Activated CD8-positive, alpha-beta T cell treated with anti-CD3 and anti-CD28 coated beads for 36 hours (primary cell): ENCODE measurements at regions not wholly inside any gene's neighbourhood (a gene's known extent, or its start where the extent isn't known, plus 50 kb on each side); places are given as distances from the start of the nearest gene placed in this dataset.

Experiments
- ATAC-seq: fragments of 200-7000 bp; cut with Tn5 transposase; one replicate; pipeline ENCODE4 v1.10.0; 2021; ENCODE audit warnings: mild to moderate bottlenecking, moderate library complexity
- CTCF ChIA-PET: fragments of 350-600 bp; sonication (Branson Sonifier 250); formaldehyde crosslinking; loops from one replicate; lab custom pipeline; 2021; ENCODE audit warnings: antibody characterized with exemption; lab: Charles Lee
- POLR2A ChIA-PET: fragments of 350-600 bp; sonication (Branson Sonifier 250); formaldehyde crosslinking; loops from one replicate; lab custom pipeline; 2021; ENCODE audit warnings: antibody characterized with exemption; lab: Charles Lee
- DNase-seq: peaks from one replicate; pipeline ENCODE4 v3.0.0-alpha.2; 2020
- H3K27ac Mint-ChIP-seq: one replicate; pipeline ENCODE4 v1.8.0; 2021; ENCODE audit warnings: mild to moderate bottlenecking, mixed read lengths
- H3K27me3 Mint-ChIP-seq: one replicate; pipeline ENCODE4 v1.8.0; 2021; ENCODE audit warnings: mixed read lengths
- H3K36me3 Mint-ChIP-seq: one replicate; pipeline ENCODE4 v1.8.0; 2021; ENCODE audit warnings: low read depth, mixed read lengths
- H3K4me1 Mint-ChIP-seq: one replicate; pipeline ENCODE4 v1.8.0; 2021; ENCODE audit warnings: low read depth, mixed read lengths
- H3K4me3 Mint-ChIP-seq: one replicate; pipeline ENCODE4 v1.8.0; 2021; ENCODE audit warnings: mild to moderate bottlenecking, moderate library complexity, mixed read lengths
- H3K9me3 Mint-ChIP-seq: one replicate; pipeline ENCODE4 v1.8.0; 2021; ENCODE audit warnings: mixed read lengths
- intact Hi-C: fragments of 100-400 bp; cut with micrococcal nuclease; formaldehyde crosslinking; loops from one replicate; pipeline ENCODE4 v1.10.0; 2022
- TF ChIP-seq, protein P1 (sequence below): fragments of 200-600 bp; IDR thresholded peaks from one replicate; pipeline ENCODE4 v1.8.0; 2022; ENCODE audit warnings: antibody characterized with exemption, mild to moderate bottlenecking

DNA sequence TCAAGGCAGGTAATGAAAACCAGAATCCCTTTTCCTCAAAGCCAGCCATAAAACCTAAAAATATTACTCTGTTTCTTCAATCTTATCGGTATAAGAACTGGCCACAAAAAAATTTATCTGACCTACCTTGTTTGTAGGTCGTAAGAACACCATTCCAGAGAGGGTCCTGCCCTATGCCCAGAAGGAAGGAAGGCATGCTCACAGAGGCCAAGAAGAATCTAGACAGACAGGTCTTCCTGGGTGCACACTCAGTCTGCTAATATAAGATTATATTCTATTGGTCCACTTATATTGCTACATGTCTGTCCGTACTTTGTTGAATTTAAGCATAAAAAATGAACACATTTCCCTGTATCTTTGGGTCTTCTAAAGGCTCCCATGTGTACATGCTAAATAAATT is 2136.1 kb upstream of the PCDH20 start:
- Mint-ChIP-seq H3K9me3 (no peaks in the 10 kb centered on the region), H3K4me3 (no peak overlapping the region), H3K27me3 (no peaks in the 10 kb centered on the region), H3K4me1 (no peaks in the 10 kb centered on the region), H3K36me3 (no peaks in the 10 kb centered on the region), H3K27ac (no peak overlapping the region)
- ATAC-seq (no peak), DNase-seq (no peak)
- intact Hi-C loops = no loop called here
- ChIA-PET POLR2A (no interaction called here), CTCF (no interaction called here)
- TF ChIP-seq, protein P1, sequence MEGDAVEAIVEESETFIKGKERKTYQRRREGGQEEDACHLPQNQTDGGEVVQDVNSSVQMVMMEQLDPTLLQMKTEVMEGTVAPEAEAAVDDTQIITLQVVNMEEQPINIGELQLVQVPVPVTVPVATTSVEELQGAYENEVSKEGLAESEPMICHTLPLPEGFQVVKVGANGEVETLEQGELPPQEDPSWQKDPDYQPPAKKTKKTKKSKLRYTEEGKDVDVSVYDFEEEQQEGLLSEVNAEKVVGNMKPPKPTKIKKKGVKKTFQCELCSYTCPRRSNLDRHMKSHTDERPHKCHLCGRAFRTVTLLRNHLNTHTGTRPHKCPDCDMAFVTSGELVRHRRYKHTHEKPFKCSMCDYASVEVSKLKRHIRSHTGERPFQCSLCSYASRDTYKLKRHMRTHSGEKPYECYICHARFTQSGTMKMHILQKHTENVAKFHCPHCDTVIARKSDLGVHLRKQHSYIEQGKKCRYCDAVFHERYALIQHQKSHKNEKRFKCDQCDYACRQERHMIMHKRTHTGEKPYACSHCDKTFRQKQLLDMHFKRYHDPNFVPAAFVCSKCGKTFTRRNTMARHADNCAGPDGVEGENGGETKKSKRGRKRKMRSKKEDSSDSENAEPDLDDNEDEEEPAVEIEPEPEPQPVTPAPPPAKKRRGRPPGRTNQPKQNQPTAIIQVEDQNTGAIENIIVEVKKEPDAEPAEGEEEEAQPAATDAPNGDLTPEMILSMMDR = no peak

DNA sequence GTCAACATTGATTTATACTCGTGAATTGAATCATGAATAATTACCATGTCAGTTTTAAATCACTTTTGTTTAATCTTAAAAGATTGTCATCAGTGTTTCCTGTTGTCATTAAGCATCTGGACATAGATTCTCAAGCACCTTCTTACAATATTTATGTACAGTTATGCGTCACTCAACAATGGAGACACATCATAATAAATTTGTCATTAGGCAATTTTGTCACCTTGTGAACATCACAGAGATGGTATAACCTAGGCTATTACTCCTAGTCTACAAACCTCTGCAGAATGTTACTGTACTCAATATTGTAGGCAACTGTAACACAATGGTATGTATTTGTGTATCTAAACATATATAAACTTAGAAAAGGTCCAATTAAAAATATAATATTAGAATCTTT is 2130.9 kb upstream of the PCDH20 start:
- ATAC-seq (no peak), DNase-seq (no peak)
- TF ChIP-seq, protein P1 = no peak
- Mint-ChIP-seq H3K9me3 (peaks cover 6% of the 10 kb centered on the region), H3K27me3 (no peaks in the 10 kb centered on the region), H3K27ac (no peak overlapping the region), H3K36me3 (no peaks in the 10 kb centered on the region), H3K4me1 (no peaks in the 10 kb centered on the region), H3K4me3 (no peak overlapping the region)
- ChIA-PET CTCF (no interaction called here), POLR2A (no interaction called here)
- intact Hi-C loops = no loop called here

DNA sequence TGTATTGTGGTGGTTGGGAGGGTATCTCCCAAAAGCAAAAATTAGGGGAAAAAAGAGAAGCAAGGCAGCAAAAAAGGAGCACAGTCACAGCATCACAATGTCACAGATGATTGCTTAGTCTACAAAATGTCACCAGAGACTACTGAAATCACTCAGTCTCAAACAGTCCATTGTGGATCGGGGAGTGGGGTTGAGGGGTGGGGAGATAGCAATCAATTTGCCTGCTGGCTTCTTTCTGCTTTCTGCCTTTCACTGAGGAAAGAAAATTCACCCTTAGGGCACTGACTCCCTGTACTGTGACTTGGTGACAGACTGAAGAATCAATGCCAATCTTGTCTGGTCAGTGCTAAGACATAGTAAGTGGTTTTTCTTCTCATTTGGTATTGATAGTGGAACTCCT is 2127.1 kb upstream of the PCDH20 start:
- CTCF ChIA-PET = no interaction called here
- intact Hi-C loops = no loop called here
- DNase-seq = no peak
- H3K36me3 Mint-ChIP-seq = no peaks in the 10 kb centered on the region
- H3K27ac Mint-ChIP-seq = no peak overlapping the region
- ATAC-seq = no peak
- H3K9me3 Mint-ChIP-seq = peaks cover 11% of the 10 kb centered on the region
- TF ChIP-seq, protein P1 = no peak
- POLR2A ChIA-PET = no interaction called here
- no peaks in the 10 kb centered on the region for H3K27me3 Mint-ChIP-seq
- no peaks in the 10 kb centered on the region for H3K4me1 Mint-ChIP-seq
- H3K4me3 Mint-ChIP-seq = no peak overlapping the region

DNA sequence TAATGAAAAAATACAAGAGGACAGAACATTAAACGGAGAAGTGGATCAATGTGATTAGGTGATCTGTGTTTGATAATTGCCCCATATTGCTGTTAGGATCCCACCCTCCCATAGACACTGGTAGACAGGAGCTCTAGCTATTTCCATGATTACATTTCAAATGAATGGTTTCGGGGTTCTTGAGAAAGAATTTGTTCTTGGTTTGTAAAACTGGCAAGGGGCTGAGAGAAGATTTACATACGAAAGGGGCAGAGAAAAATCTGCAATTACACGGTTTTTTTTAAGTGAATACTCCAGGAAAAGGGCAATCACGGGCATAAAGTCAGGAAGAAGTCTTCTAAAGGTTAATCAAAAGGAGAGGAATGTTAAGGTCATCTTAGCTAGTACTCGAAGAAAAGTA is 2125.7 kb upstream of the PCDH20 start:
- TF ChIP-seq, protein P1 = no peak
- POLR2A ChIA-PET = interaction anchor here (0.6 kb wide), 1 partner anchor 14 kb away, joined by 3 read pairs; no protein-coding TSS in a partner anchor
- CTCF ChIA-PET = no interaction called here
- no peak for ATAC-seq
- Mint-ChIP-seq H3K36me3 (no peaks in the 10 kb centered on the region), H3K9me3 (peaks cover 15% of the 10 kb centered on the region), H3K27me3 (no peaks in the 10 kb centered on the region), H3K27ac (no peak overlapping the region), H3K4me3 (no peak overlapping the region), H3K4me1 (no peaks in the 10 kb centered on the region)
- intact Hi-C loops = no loop called here
- no peak for DNase-seq

DNA sequence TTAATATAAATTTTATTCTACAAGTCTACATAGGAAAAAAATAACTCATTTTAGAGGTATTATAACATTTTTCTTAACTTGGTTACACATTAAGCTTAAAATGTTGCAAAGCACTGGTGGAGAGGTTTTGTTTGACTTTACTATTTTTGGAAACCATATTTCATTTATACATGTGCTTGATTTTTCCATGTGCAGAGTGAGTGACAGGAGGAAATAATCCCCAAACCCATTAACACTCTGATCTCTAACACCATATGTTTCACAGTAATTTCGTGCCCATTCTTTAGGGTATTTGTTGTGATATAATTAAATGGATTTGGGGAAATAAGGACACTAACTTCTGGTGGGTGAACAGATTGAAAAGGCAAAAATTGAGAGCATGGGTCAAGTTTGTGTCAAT is 2124.4 kb upstream of the PCDH20 start:
- no peaks in the 10 kb centered on the region for H3K4me1 Mint-ChIP-seq
- POLR2A ChIA-PET = no interaction called here
- no peaks in the 10 kb centered on the region for H3K27me3 Mint-ChIP-seq
- H3K27ac Mint-ChIP-seq = no peak overlapping the region
- TF ChIP-seq, protein P1 = no peak
- no peaks in the 10 kb centered on the region for H3K36me3 Mint-ChIP-seq
- ATAC-seq (no peak), DNase-seq (no peak)
- intact Hi-C loops = no loop called here
- H3K4me3 Mint-ChIP-seq = no peak overlapping the region
- peaks cover 12% of the 10 kb centered on the region for H3K9me3 Mint-ChIP-seq
- CTCF ChIA-PET = no interaction called here
